ENCODE measurements at regions not wholly inside any gene's neighbourhood (a gene's known extent, or its start where the extent isn't known, plus 50 kb on each side); places are given as distances from the start of the nearest gene placed in this dataset.

- no peak overlapping the region for H3K4me3 ChIP-seq (ENCODE audit: low read depth in 1 of 3, low read length in 3 of 3)
- 88% methylated on average over 8 of the region's 8 CpGs for WGBS
- no peak overlapping the region for H3K27ac ChIP-seq (ENCODE audit: low read depth in 1 of 2, low read length in 2 of 2)
- DNase-seq (ENCODE audit: low spot score), result peak; percentile 9
- no peak overlapping the region for H3K9ac ChIP-seq (ENCODE audit: low read depth in 1 of 2, low read length in 2 of 2)
- no peaks in the 10 kb centered on the region for H3K4me1 ChIP-seq (ENCODE audit: control insufficient read depth in 4 of 4, insufficient read depth in 4 of 4, low read length in 3 of 4)
- H3K36me3 ChIP-seq (ENCODE audit: control insufficient read depth in 4 of 4, insufficient read depth in 3 of 4, low read depth in 1 of 4, low read length in 3 of 4), result no peaks in the 10 kb centered on the region
- TF ChIP-seq YY1 (IDR thresholded peaks at IDR 0.05) (no peak), FOXA2 (IDR thresholded peaks at IDR 0.05) (no peak), NR2F2 (IDR thresholded peaks at IDR 0.05) (no peak), GABPA (IDR thresholded peaks at IDR 0.05 in 1 of 2, conservative IDR thresholded peaks at IDR 0.05 in 1 of 2) (no peak), EGR1 (IDR thresholded peaks at IDR 0.05; ENCODE audit: low read depth in 2 of 2) (no peak), ATF3 (IDR thresholded peaks at IDR 0.05) (no peak), TAF1 (conservative IDR thresholded peaks at IDR 0.05) (no peak), HNF4G (IDR thresholded peaks at IDR 0.05) (no peak)
- peaks cover 0 to 3% (median under 1%) of the 10 kb centered on the region in 4 donors for H3K9me3 ChIP-seq (ENCODE audit: control insufficient read depth in 4 of 4, low read length in 3 of 4)
- no peaks in the 10 kb centered on the region for H3K27me3 ChIP-seq (ENCODE audit: control insufficient read depth in 4 of 4, insufficient read depth in 4 of 4, low read length in 3 of 4)
Measured at GRCh38 chr2:16124881-16125613, 184.7 kb downstream of the MYCN start.

- Histone ChIP-seq H3K9me3 (ENCODE audit: control insufficient read depth in 4 of 4, low read length in 3 of 4) (peaks cover 0 to 3% (median under 1%) of the 10 kb centered on the region in 4 donors), H3K4me1 (ENCODE audit: control insufficient read depth in 4 of 4, insufficient read depth in 4 of 4, low read length in 3 of 4) (no peaks in the 10 kb centered on the region), H3K27ac (ENCODE audit: low read depth in 1 of 2, low read length in 2 of 2) (no peak overlapping the region), H3K36me3 (ENCODE audit: control insufficient read depth in 4 of 4, insufficient read depth in 3 of 4, low read depth in 1 of 4, low read length in 3 of 4) (no peaks in the 10 kb centered on the region), H3K9ac (ENCODE audit: low read depth in 1 of 2, low read length in 2 of 2) (no peak overlapping the region), H3K4me3 (ENCODE audit: low read depth in 1 of 3, low read length in 3 of 3) (no peak overlapping the region), H3K27me3 (ENCODE audit: control insufficient read depth in 4 of 4, insufficient read depth in 4 of 4, low read length in 3 of 4) (no peaks in the 10 kb centered on the region)
- 89% methylated on average over 10 of the region's 10 CpGs for WGBS
- peak; percentile 13 for DNase-seq (ENCODE audit: low spot score)
- TF ChIP-seq REST (IDR thresholded peaks at IDR 0.05) (no peak), FOXA2 (IDR thresholded peaks at IDR 0.05) (no peak), ATF3 (IDR thresholded peaks at IDR 0.05) (no peak), HNF4G (IDR thresholded peaks at IDR 0.05) (no peak), GABPA (IDR thresholded peaks at IDR 0.05 in 1 of 2, conservative IDR thresholded peaks at IDR 0.05 in 1 of 2) (no peak), RAD21 (IDR thresholded peaks at IDR 0.05) (no peak), FOXA1 (IDR thresholded peaks at IDR 0.05) (no peak), ZBTB33 (IDR thresholded peaks at IDR 0.05) (no peak), RXRA (IDR thresholded peaks at IDR 0.05) (no peak), YY1 (IDR thresholded peaks at IDR 0.05) (no peak)
Measured at GRCh38 chr2:16123856-16124780, 183.8 kb downstream of the MYCN start.
